Activated CD4-positive, alpha-beta memory T cell treated with anti-CD3 and anti-CD28 coated beads, Interleukin-2, amount 10 ng/mL, durations not matched to agents 7 days and 5 days (primary cell): ENCODE measurements at regions not wholly inside any gene's neighbourhood (a gene's known extent, or its start where the extent isn't known, plus 50 kb on each side); places are given as distances from the start of the nearest gene placed in this dataset.

Experiments used
- CTCF ChIA-PET: fragments of 350-600 bp; sonication (Branson Sonifier 250); formaldehyde crosslinking; loops from one replicate; lab custom pipeline; 2021; ENCODE audit warnings: antibody characterized with exemption, inconsistent platforms; lab: Charles Lee
- POLR2A ChIA-PET: fragments of 350-600 bp; sonication (Branson Sonifier 250); formaldehyde crosslinking; loops from one replicate; lab custom pipeline; 2021; ENCODE audit warnings: antibody characterized with exemption; lab: Charles Lee
- DNase-seq: peaks from one replicate; pipeline ENCODE4 v3.0.0-alpha.2; 2020
- H3K27ac Mint-ChIP-seq: one replicate; pipeline ENCODE4 v1.8.0; 2021; ENCODE audit warnings: mild to moderate bottlenecking, mixed read lengths
- H3K27me3 Mint-ChIP-seq: one replicate; pipeline ENCODE4 v1.8.0; 2021; ENCODE audit warnings: mixed read lengths
- H3K36me3 Mint-ChIP-seq: one replicate; pipeline ENCODE4 v1.8.0; 2021; ENCODE audit warnings: low read depth, mixed read lengths
- H3K4me1 Mint-ChIP-seq: one replicate; pipeline ENCODE4 v1.8.0; 2021; ENCODE audit warnings: mixed read lengths
- H3K4me3 Mint-ChIP-seq: one replicate; pipeline ENCODE4 v1.8.0; 2021; ENCODE audit warnings: mild to moderate bottlenecking, mixed read lengths
- H3K9me3 Mint-ChIP-seq: one replicate; pipeline ENCODE4 v1.8.0; 2021; ENCODE audit warnings: mixed read lengths

DNA sequence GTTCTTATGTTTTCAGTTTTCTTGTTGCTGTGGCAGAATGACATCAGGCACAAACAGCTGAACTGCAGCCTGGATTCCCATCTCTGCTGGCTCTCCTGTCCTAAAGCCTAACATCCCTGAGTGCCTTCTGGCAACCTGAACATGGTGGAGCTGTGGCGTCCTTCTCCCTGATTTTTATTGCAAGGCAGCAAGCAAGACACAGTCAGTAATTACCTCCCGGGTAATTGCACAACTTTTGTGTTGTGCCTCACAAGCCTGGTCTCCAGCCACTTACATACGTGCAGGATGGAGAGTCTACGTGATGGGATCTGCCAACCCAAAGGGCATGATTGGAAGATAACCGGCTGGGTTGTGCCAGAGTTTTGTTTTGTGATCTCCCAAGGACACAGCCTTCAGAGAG is 116.1 kb upstream of the PARD3 start:
- H3K4me1 Mint-ChIP-seq = no peaks in the 10 kb centered on the region
- DNase-seq = no peak
- ChIA-PET CTCF (no interaction called here), POLR2A (no interaction called here)
- no peaks in the 10 kb centered on the region for H3K9me3 Mint-ChIP-seq
- no peaks in the 10 kb centered on the region for H3K27me3 Mint-ChIP-seq
- no peaks in the 10 kb centered on the region for H3K36me3 Mint-ChIP-seq
- H3K4me3 Mint-ChIP-seq = no peak overlapping the region
- no peak overlapping the region for H3K27ac Mint-ChIP-seq

DNA sequence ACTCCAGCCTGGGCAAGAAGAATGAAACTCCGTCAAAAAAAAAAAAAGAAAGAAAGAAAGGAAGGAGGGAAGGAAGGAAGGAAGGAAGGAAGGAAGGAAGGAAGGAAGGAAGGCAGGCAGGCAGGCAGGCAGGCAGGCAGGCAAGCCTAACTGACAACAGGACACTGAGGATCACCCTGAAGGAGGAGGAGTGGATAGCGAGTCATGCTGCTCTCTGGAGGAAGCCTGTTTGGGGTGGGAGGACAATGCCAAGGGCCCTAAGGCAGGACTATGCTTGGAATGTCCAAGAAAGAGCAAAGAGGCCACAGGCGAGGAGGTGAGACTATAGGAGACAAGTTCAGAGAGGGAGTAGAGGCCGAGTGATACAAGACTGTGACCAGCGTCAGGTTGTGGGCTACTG is 107.0 kb upstream of the PARD3 start:
- Mint-ChIP-seq H3K9me3 (peaks cover 5% of the 10 kb centered on the region), H3K27me3 (no peaks in the 10 kb centered on the region), H3K27ac (no peak overlapping the region), H3K4me1 (no peaks in the 10 kb centered on the region), H3K36me3 (no peaks in the 10 kb centered on the region), H3K4me3 (no peak overlapping the region)
- no peak for DNase-seq
- ChIA-PET POLR2A (no interaction called here), CTCF (interaction anchor here (0.7 kb wide), 1 partner anchor 1009 kb away, joined by 3 read pairs; no protein-coding TSS in a partner anchor)

DNA sequence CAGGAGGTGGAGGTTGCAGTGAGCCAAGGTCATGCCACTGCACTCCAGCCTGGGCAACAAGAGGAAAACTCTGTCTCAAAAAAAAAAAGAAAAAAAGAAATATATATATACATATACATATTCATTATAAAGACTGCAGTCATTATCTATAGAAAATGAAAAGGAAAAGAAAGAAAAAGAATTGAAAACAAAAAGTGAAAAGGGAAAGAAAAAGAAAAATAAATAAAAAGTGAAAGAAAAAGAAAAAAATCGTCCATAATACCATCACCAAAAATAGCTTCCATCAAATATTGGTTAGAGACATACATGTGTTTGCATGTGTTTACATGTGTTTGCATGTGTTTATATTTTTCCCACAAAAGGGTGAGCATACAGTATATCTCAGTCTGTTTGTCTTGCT is 105.5 kb upstream of the PARD3 start:
- Mint-ChIP-seq H3K27me3 (no peaks in the 10 kb centered on the region), H3K36me3 (no peaks in the 10 kb centered on the region), H3K27ac (no peak overlapping the region), H3K4me1 (no peaks in the 10 kb centered on the region), H3K9me3 (peaks cover 5% of the 10 kb centered on the region), H3K4me3 (no peak overlapping the region)
- ChIA-PET CTCF (no interaction called here), POLR2A (no interaction called here)
- DNase-seq = no peak

DNA sequence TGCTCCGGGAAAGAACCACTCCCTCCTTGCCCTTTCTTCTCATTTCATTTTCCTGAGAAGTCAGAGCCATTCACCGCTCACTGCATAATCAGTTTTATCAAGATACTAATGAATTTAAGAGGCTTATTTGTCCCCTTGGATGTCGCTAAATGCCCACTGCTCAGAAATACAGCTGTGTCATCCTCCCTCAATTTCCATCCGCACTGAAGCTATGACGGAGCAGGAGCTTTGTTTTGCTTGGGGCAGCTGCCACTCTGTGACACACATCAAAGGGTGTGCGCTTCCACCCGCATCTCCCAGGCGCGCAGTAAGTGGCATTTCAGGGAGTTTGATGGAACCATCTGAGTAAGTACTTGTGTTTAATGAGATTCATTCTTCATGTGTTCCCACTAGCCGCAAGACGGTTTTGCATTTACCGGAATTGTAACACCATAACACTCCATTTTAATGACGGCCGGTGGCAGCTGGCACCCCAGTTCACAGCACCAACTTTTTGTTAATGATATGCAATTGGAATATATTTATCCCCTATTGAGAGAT is 103.8 kb upstream of the PARD3 start:
- CTCF ChIA-PET = no interaction called here
- H3K4me3 Mint-ChIP-seq = no peak overlapping the region

DNA sequence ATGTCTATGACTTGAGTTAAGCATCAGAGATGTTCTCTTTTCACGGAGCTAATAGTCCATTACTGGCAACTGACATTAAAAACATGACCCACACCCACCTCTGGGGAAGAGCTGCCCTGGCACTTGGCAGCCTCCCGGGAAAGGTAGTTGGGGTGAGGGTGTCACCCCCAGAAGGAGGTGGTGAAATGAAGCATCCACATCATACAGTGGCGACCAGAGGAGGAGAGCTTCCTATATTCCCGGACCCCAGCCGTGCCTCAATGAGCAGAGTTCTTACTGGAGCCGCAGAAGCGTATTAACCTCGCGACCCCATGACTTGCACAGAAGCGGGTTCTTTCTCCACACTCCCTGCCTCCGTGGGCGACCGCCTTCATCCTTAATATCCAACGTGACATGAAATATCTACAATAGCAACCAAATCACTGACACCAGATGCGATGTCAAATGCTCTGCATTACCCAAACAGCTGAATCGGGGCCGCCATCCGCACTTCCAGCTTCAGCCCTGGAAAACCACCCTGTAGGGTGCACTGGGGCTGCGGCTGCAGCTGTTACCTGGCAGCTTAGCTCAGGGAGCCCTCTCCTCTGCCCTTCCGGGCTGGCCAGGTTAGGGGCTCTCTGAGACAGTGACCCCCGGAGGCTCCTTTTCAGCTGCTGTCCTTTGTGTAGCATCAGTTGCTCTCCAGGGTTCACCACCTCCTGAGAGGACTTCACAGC is 103.1 kb upstream of the PARD3 start:
- ChIA-PET POLR2A (no interaction called here), CTCF (no interaction called here)
- DNase-seq = no peak
- no peaks in the 10 kb centered on the region for H3K9me3 Mint-ChIP-seq
- no peak overlapping the region for H3K4me3 Mint-ChIP-seq
- no peaks in the 10 kb centered on the region for H3K27me3 Mint-ChIP-seq
- H3K4me1 Mint-ChIP-seq = no peaks in the 10 kb centered on the region
- no peak overlapping the region for H3K27ac Mint-ChIP-seq
- no peaks in the 10 kb centered on the region for H3K36me3 Mint-ChIP-seq

More for the DNA sequence above, 103.8 kb upstream of the PARD3 start:
- Mint-ChIP-seq H3K4me1 (no peaks in the 10 kb centered on the region), H3K36me3 (no peaks in the 10 kb centered on the region), H3K27ac (no peak overlapping the region), H3K27me3 (no peaks in the 10 kb centered on the region), H3K9me3 (no peaks in the 10 kb centered on the region)
- DNase-seq = no peak
- POLR2A ChIA-PET = no interaction called here

DNA sequence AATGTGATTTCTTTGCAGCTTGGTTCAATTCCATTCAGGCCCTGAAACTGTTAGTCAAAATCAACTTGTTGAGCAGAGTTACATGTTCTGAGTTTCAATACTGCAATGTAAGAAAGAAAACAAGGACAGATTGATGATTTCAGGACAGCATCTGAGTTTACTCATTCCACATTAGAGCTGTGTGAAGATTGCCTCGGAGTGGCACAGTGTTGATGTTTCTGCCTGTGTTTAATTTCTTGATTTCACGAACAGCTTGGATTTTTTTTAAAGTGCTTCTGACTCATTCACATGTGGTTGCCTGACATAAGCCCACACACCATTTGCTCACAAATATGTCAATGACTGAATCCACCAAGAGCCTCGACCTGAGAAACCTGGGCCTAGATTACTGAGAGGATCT is 101.2 kb upstream of the PARD3 start:
- Mint-ChIP-seq H3K36me3 (no peaks in the 10 kb centered on the region), H3K4me1 (no peaks in the 10 kb centered on the region), H3K9me3 (no peaks in the 10 kb centered on the region), H3K27me3 (no peaks in the 10 kb centered on the region), H3K27ac (no peak overlapping the region), H3K4me3 (no peak overlapping the region)
- POLR2A ChIA-PET = no interaction called here
- no peak for DNase-seq
- CTCF ChIA-PET = no interaction called here

DNA sequence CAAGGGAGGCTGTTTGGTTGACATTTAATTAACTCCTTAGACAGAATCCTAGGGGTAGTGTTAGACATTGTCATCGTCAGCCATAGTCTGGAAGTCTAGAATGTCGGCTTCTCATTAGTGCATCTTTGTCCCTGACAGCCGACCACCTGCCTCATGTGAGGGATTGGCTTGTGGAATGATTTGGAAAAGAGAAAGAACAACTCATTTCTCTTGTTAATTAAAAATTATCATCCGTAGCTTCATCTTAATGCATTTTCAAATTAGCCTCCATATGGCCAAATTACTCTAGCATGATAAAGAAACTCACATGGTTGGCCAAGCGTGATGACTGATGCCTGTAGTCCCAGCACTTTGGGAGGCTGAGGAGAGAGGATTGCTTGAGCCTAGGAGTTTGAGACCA is 97.7 kb upstream of the PARD3 start:
- Mint-ChIP-seq H3K4me3 (no peak overlapping the region), H3K4me1 (no peaks in the 10 kb centered on the region), H3K27me3 (no peaks in the 10 kb centered on the region), H3K27ac (no peak overlapping the region), H3K9me3 (no peaks in the 10 kb centered on the region), H3K36me3 (no peaks in the 10 kb centered on the region)
- DNase-seq = no peak
- CTCF ChIA-PET = no interaction called here
- POLR2A ChIA-PET = no interaction called here

DNA sequence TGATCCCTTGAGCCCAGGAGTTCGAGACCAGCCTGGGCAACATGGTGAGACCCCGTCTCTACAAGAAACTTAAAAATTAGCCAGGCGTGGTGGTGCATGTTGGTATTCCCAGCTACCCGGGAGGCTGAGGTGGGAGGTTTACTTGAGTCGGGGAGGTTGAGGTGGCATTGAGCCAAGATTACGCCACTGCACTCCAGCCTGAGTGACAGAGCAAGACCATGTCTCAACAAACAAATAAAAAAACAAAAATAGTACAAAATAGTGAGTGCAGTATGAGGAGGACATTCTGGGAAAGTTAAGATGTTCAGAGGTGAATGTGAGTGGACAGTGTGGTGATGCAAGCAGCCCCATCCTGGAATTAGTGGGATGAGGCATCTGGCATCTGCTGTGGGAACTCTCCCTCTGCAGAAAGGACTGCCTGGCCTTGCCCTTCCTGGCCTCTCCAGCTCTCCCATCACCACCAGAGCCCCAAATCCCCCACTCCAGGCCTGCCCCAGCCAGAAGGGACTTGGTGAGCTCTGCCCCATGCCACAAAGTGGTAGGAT is 96.6 kb upstream of the PARD3 start:
- POLR2A ChIA-PET = no interaction called here
- H3K4me3 Mint-ChIP-seq = no peak overlapping the region

DNA sequence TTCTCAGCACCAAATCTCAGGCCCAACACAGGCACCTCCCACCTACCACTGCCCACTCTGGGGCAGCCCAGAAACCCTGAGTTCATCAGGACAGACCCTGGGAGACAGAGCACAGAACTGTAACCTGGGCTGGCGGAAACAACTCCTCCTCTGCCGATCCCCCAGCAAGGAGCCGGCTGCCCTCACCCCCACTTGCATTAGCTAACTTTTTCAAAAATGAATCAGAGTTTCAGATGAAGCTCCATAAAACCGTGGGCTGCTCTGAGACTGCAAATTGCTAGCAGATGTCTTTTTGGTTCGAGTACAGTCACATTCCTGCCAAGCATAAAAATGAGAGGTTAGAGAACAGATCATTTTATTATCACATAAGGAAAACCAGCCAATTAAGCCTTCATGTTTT is 93.4 kb upstream of the PARD3 start:
- Mint-ChIP-seq H3K9me3 (no peaks in the 10 kb centered on the region), H3K4me3 (no peak overlapping the region), H3K27ac (no peak overlapping the region), H3K27me3 (no peaks in the 10 kb centered on the region), H3K4me1 (no peaks in the 10 kb centered on the region), H3K36me3 (no peaks in the 10 kb centered on the region)
- no peak for DNase-seq
- CTCF ChIA-PET = no interaction called here
- POLR2A ChIA-PET = no interaction called here

More for the DNA sequence above, 96.6 kb upstream of the PARD3 start:
- Mint-ChIP-seq H3K27me3 (no peaks in the 10 kb centered on the region), H3K9me3 (no peaks in the 10 kb centered on the region), H3K4me1 (no peaks in the 10 kb centered on the region), H3K27ac (no peak overlapping the region), H3K36me3 (no peaks in the 10 kb centered on the region)
- DNase-seq = no peak
- CTCF ChIA-PET = no interaction called here

DNA sequence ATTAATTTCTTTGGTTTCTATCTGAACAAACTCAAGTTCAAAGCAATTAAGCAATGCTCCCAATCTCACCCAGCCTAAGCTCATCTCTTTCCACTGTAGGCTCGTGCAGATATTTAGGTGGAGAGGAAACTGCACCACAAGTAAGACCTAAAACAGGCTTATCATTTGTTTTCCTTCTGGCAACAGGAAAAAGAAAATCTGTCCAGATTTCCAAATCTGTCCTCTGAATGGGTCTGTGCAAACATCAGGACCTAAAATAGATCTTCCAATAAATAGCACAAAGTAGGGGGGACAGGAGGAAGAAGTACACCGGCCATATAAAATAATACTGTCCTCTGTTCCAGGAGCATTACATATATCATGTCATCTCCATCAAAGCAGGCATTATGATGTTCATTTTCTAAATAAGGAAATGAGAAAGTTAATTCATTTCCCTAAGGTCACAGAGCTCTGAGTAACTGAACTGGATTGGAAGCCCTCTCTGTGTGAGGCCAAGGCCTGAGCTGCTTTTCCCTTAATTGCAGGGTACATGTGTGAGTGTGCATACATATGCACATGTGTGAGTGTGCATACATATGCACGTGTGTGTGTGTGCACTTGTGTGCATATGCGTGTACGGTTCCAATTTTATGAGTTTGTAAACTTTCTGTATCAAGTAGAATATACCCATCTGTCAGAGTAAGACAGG is 92.8 kb upstream of the PARD3 start:
- Mint-ChIP-seq H3K4me3 (no peak overlapping the region), H3K9me3 (no peaks in the 10 kb centered on the region), H3K36me3 (no peaks in the 10 kb centered on the region), H3K27me3 (no peaks in the 10 kb centered on the region), H3K4me1 (no peaks in the 10 kb centered on the region), H3K27ac (no peak overlapping the region)
- CTCF ChIA-PET = interaction anchor here (0.7 kb wide), 1 partner anchor 218 kb away, joined by 3 read pairs; no protein-coding TSS in a partner anchor
- no peak for DNase-seq
- POLR2A ChIA-PET = no interaction called here

DNA sequence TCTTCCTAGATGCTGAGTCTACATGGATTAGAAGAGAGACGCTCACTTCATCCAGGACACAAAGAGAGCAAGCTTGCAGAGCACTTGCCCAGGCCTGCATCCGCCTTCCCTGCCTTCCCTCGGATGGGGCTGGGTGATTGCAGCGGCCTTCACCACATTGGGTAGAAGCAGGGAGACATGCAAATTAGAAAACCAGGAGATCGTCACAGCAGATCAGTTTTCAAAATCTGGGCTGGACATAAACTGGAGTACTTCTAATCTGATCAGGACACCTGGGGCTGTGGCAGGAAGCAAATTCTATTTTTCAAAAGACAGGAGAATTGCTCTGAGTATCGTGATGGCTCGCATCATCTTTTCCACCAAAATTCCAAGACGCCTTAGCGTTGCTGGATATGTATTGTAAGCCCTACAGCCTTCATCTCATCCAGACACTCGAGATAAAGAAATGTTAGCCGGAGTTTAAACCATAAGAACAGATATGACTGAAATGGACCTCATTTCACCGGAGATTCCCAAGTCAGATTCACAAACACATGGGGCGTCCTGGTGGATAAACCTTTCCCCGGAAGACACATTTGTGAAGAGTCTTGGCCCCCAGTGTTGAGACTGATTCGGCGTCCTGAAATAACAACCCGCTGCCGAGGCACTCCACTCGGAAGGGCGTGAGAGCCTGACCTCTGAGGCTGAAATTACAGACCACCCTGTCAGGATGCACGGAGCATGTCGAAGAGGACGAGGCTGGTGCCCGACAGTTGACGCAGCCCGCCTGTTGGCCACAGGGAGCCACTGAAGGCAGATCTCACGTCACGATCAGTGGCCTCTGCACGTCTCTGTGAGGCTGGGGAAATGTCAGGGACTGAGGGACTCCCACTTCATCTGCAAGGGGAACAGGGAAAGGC is 91.2 kb upstream of the PARD3 start:
- Mint-ChIP-seq H3K27me3 (no peaks in the 10 kb centered on the region), H3K4me3 (no peak overlapping the region)

DNA sequence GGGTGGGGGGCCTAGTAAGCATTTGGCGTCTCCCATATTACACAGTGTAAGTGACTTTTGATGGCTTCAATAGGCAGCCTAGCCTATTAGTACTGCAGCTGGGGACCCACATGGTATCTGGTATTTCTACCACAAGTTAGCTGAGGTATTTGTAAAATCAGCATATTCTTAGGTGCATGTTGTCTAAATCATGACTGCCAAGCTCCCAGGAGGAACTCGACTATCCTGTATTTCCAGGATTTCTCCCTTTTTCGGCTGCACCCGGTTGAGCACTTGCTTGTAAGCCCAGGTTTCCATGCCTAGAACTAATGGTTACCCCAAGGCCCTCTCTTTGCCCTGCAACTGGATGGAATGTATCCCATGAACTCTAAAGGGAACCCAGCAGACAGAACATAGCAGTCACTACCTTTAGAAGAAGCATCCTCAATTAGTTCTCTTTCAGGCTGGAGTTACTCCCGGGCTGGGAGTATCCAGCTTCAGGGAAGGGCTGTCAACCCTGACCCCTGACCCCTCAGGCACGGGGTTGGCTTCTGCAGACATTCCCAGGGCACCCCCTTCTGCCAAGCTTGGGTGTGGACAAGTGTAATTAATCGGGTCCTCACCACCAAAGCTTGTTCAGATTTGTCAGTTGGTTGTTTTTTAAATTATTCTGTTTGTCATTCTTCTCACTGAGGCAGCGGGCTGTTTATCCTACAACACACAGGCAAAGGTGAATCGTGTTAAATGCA is 90.3 kb upstream of the PARD3 start:
- DNase-seq = no peak
- CTCF ChIA-PET = no interaction called here
- Mint-ChIP-seq H3K27me3 (no peaks in the 10 kb centered on the region), H3K36me3 (no peaks in the 10 kb centered on the region), H3K27ac (no peak overlapping the region), H3K4me3 (no peak overlapping the region), H3K4me1 (no peaks in the 10 kb centered on the region), H3K9me3 (no peaks in the 10 kb centered on the region)
- POLR2A ChIA-PET = no interaction called here

More for the DNA sequence above, 91.2 kb upstream of the PARD3 start:
- H3K9me3 Mint-ChIP-seq = no peaks in the 10 kb centered on the region
- no peak for DNase-seq
- no peak overlapping the region for H3K27ac Mint-ChIP-seq
- CTCF ChIA-PET = no interaction called here
- POLR2A ChIA-PET = no interaction called here
- H3K4me1 Mint-ChIP-seq = no peaks in the 10 kb centered on the region
- no peaks in the 10 kb centered on the region for H3K36me3 Mint-ChIP-seq
